HepG2 (cell line): ENCODE measurements at regions not wholly inside any gene's neighbourhood (a gene's known extent, or its start where the extent isn't known, plus 50 kb on each side); places are given as distances from the start of the nearest gene placed in this dataset.

Experiments
- ATAC-seq: fragments of 200-7000 bp; cut with Tn5 transposase; 3 replicates; pipeline ENCODE4 v1.9.1; 2020; ENCODE audit warnings: mild to moderate bottlenecking, moderate library complexity
- BruUV-seq: library from RNA; stranded (reverse); fragments of 400-500 nt; replicated peaks from 2 replicates; lab custom pipeline; 2021; lab: Mats Ljungman, UMichigan
- CTCF ChIA-PET: fragments of 300-600 bp; formaldehyde crosslinking; extraction: SDS; loops from one replicate; lab custom pipeline; 2021; ENCODE audit warnings: low total read pairs, inconsistent platforms, low intra/inter-chr PET ratio; lab: Yijun Ruan, JAX
- POLR2A ChIA-PET: fragments of 350-600 bp; sonication (Branson Sonifier 250); formaldehyde crosslinking; loops from one replicate; lab custom pipeline; 2020; ENCODE audit warnings: antibody characterized with exemption, inconsistent platforms; lab: Yijun Ruan, JAX
- DNase-seq: peaks from one replicate; pipeline ENCODE4 v3.0.0-alpha.2; 2015; ENCODE audit warnings: low spot score
- FAIRE-seq: peaks from 3 replicates; lab custom pipeline; 2011; peaks lifted over from hg19 to GRCh38; lab: Jason Lieb, UNC
- H2AFZ ChIP-seq: one replicate; pipeline ENCODE4 v1.6.1; 2011; ENCODE audit warnings: low read length, inconsistent platforms
- H3K27ac ChIP-seq: fragments of 300-600 bp; 3 replicates; pipeline ENCODE4 v1.8.0; 2011; ENCODE audit warnings: mixed run types, mild to moderate bottlenecking, mixed read lengths, low read length, inconsistent platforms; ENCODE audit not compliant: insufficient read depth; ENCODE audit errors: extremely low read length
- H3K27me3 ChIP-seq, 2 experiments: fragments of 200-600 bp in 1 of 2; 2 replicates in 1 of 2; 3 replicates in 1 of 2; pipeline versions ENCODE4 v1.6.0 to v1.8.0; 2011; ENCODE audit warnings: low read length in 2 of 2, mild to moderate bottlenecking in 2 of 2, moderate library complexity in 2 of 2, inconsistent platforms in 1 of 2; ENCODE audit not compliant: insufficient read depth in 2 of 2, control insufficient read depth in 1 of 2
- H3K36me3 ChIP-seq, 2 experiments: fragments of 200-600 bp in 1 of 2; replicated peaks in 1 of 2; 2 replicates in 1 of 2; 3 replicates in 1 of 2; pipeline versions ENCODE4 v1.5.1 to v1.8.0; 2011; ENCODE audit warnings: low read length in 2 of 2, inconsistent platforms in 1 of 2; ENCODE audit not compliant: insufficient read depth in 2 of 2, control insufficient read depth in 1 of 2
- H3K4me1 ChIP-seq: 2 replicates; pipeline ENCODE4 v1.5.1; 2012; ENCODE audit warnings: low read length, inconsistent platforms; ENCODE audit not compliant: insufficient read depth
- H3K4me2 ChIP-seq: 2 replicates; pipeline ENCODE4 v1.6.0; 2011; ENCODE audit warnings: low read depth, low read length, inconsistent platforms
- H3K4me3 ChIP-seq, 3 experiments: fragments of 200-600 bp in 1 of 3; sonication (generic), shearing (Covaris generic) in 1 of 3; replicated peaks in 1 of 3; 2 replicates each; pipeline ENCODE4 v1.5.1; 2011 to 2016; ENCODE audit warnings: low read length in 3 of 3, inconsistent platforms in 2 of 3, low read depth in 2 of 3, mild to moderate bottlenecking in 2 of 3, control low read depth in 1 of 3, mixed read lengths in 1 of 3; ENCODE audit not compliant: insufficient read depth in 1 of 3
- H3K79me2 ChIP-seq: one replicate; pipeline ENCODE4 v1.6.1; 2011; ENCODE audit warnings: low read length, inconsistent platforms; ENCODE audit not compliant: insufficient read depth
- H3K9ac ChIP-seq: 2 replicates; pipeline ENCODE4 v1.6.0; 2011; ENCODE audit warnings: mild to moderate bottlenecking, low read depth, low read length, inconsistent platforms; ENCODE audit not compliant: insufficient read depth
- H3K9me3 ChIP-seq: 2 replicates; pipeline ENCODE4 v1.5.1; 2012; ENCODE audit warnings: mild to moderate bottlenecking, low read length
- H4K20me1 ChIP-seq: 2 replicates; pipeline ENCODE4 v1.6.0; 2011; ENCODE audit warnings: inconsistent platforms, mild to moderate bottlenecking, low read length, moderate library complexity; ENCODE audit not compliant: insufficient read depth
- FOXO1 ChIP-seq: sonication (generic); formaldehyde crosslinking; IDR thresholded peaks from 2 replicates; pipeline ENCODE4 v1.4.0; 2020; ENCODE audit warnings: missing genetic modification reagents
- KDM4B ChIP-seq: sonication (generic); formaldehyde crosslinking; IDR thresholded peaks from 2 replicates; pipeline ENCODE4 v1.4.0; 2020; ENCODE audit warnings: missing genetic modification reagents
- MTA3 ChIP-seq: sonication (generic); formaldehyde crosslinking; IDR thresholded peaks from 2 replicates; pipeline ENCODE4 v1.4.0; 2020; ENCODE audit warnings: missing genetic modification reagents
- MYC ChIP-seq: sonication (generic); formaldehyde crosslinking; IDR thresholded peaks from 2 replicates; pipeline ENCODE4 v1.9.0; 2021; ENCODE audit warnings: missing genetic modification reagents, borderline replicate concordance
- PRMT3 ChIP-seq: sonication (generic); formaldehyde crosslinking; IDR thresholded peaks from 2 replicates; pipeline ENCODE4 v1.8.1; 2022; ENCODE audit warnings: low read depth, mild to moderate bottlenecking, moderate library complexity, missing genetic modification reagents, borderline replicate concordance
- TBL1XR1 ChIP-seq: fragments of 150-350 bp; IDR thresholded peaks from 2 replicates; pipeline ENCODE4 v1.6.1; 2014; ENCODE audit warnings: borderline replicate concordance, low read length; ENCODE audit not compliant: partially characterized antibody
- TEF ChIP-seq: sonication (generic); formaldehyde crosslinking; IDR thresholded peaks from 2 replicates; pipeline ENCODE4 v1.5.0; 2020; ENCODE audit warnings: missing genetic modification reagents
- ZNF407 ChIP-seq: sonication (generic); formaldehyde crosslinking; IDR thresholded peaks from one replicate; pipeline ENCODE4 v1.5.1; 2020; ENCODE audit warnings: mild to moderate bottlenecking, missing genetic modification reagents; ENCODE audit errors: not compliant biosample characterization
- ZNF737 ChIP-seq: sonication (generic); formaldehyde crosslinking; IDR thresholded peaks from 2 replicates; pipeline ENCODE4 v1.5.0; 2020; ENCODE audit warnings: missing genetic modification reagents, mild to moderate bottlenecking, borderline replicate concordance
- ZNF749 ChIP-seq: sonication (generic); formaldehyde crosslinking; IDR thresholded peaks from 2 replicates; pipeline ENCODE4 v1.8.0; 2022; ENCODE audit warnings: mild to moderate bottlenecking, missing genetic modification reagents, moderate library complexity, borderline replicate concordance
- WGBS: methylation state at CpG from one replicate; pipeline ENCODE4 v1.1.6; 2017; ENCODE audit warnings: low lambda C conversion rate; 5-methylcytosine and 5-hydroxymethylcytosine counted together
- in situ Hi-C: cut with HindIII; loops from 2 replicates; pipeline ENCODE4 v1.10.0; 2017; ENCODE audit warnings: low pct_unique_long_range_greater_than_20kb; ENCODE audit not compliant: extremely low pct_ligation_motif_present
- intact Hi-C: fragments of 100-400 bp; cut with micrococcal nuclease; formaldehyde crosslinking; loops from one replicate; pipeline ENCODE4 v1.10.0; 2022; ENCODE audit not compliant: unreplicated experiment

GRCh38 chr12:126684703-126685102 is 1582.3 kb upstream of the TMEM132C start:
- H3K36me3 ChIP-seq: no peaks in the 10 kb centered on the region
- H3K9me3 ChIP-seq: peaks cover 90% of the 10 kb centered on the region
- no peak overlapping the region for H2AFZ ChIP-seq
- in situ Hi-C loops (no loop called here), intact Hi-C loops (no loop called here)
- no peak for TF ChIP-seq ZNF749 (CRISPR knock-in tag)
- TF ChIP-seq TBL1XR1: no peak
- TF ChIP-seq TEF (CRISPR knock-in tag): no peak
- no peak for DNase-seq
- H3K4me1 ChIP-seq: no peaks in the 10 kb centered on the region
- no TSS peak for BruUV-seq
- no peaks in the 10 kb centered on the region for H3K79me2 ChIP-seq
- CTCF ChIA-PET: no interaction called here
- WGBS: 0% methylated on average over 1 of the region's 1 CpG
- ATAC-seq: no peak
- POLR2A ChIA-PET: no interaction called here
- no peak overlapping the region for H3K4me2 ChIP-seq
- H3K4me3 ChIP-seq: no peak overlapping the region
- no peak overlapping the region for H3K9ac ChIP-seq
- H3K27me3 ChIP-seq: no peaks in the 10 kb centered on the region
- no peaks in the 10 kb centered on the region for H4K20me1 ChIP-seq
- H3K27ac ChIP-seq: no peak overlapping the region
- no peak for FAIRE-seq

GRCh38 chr12:126685636-126686035 is 1581.3 kb upstream of the TMEM132C start:
- no peak overlapping the region for H3K9ac ChIP-seq
- in situ Hi-C loops: no loop called here
- CTCF ChIA-PET: no interaction called here
- no peaks in the 10 kb centered on the region for H3K79me2 ChIP-seq
- TF ChIP-seq ZNF407 (CRISPR knock-in tag) (no peak), PRMT3 (CRISPR knock-in tag) (no peak), MTA3 (no peak), FOXO1 (no peak), MYC (no peak), KDM4B (no peak), ZNF737 (CRISPR knock-in tag) (no peak)
- peaks cover 88% of the 10 kb centered on the region for H3K9me3 ChIP-seq
- no peak for ATAC-seq
- H3K4me3 ChIP-seq: no peak overlapping the region
- intact Hi-C loops: no loop called here
- 0% methylated on average over 1 of the region's 1 CpG for WGBS
- H3K36me3 ChIP-seq: no peaks in the 10 kb centered on the region
- no peak for FAIRE-seq
- H3K27me3 ChIP-seq: no peaks in the 10 kb centered on the region
- no peak overlapping the region for H3K4me2 ChIP-seq
- no peak for DNase-seq
- H2AFZ ChIP-seq: no peak overlapping the region
- BruUV-seq: no TSS peak
- no peaks in the 10 kb centered on the region for H3K4me1 ChIP-seq
- POLR2A ChIA-PET: no interaction called here
- H4K20me1 ChIP-seq: no peaks in the 10 kb centered on the region
- H3K27ac ChIP-seq: no peak overlapping the region
